Left ventricle myocardium inferior (tissue), 1 donor: ENCODE measurements at regions not wholly inside any gene's neighbourhood (a gene's known extent, or its start where the extent isn't known, plus 50 kb on each side); places are given as distances from the start of the nearest gene placed in this dataset.

ENCODE experiments used
- DNase-seq: peaks from one replicate; pipeline ENCODE4 v3.0.0-alpha.2; 2020
- H3K27ac ChIP-seq: fragments of 200-600 bp; replicated peaks from 2 replicates; pipeline ENCODE4 v1.8.0; 2021
- H3K27me3 ChIP-seq: fragments of 200-600 bp; 2 replicates; pipeline ENCODE4 v1.8.0; 2021; ENCODE audit warnings: low read depth
- H3K36me3 ChIP-seq: fragments of 200-600 bp; 2 replicates; pipeline ENCODE4 v1.8.0; 2021
- H3K4me1 ChIP-seq: fragments of 200-600 bp; 2 replicates; pipeline ENCODE4 v1.8.0; 2021
- H3K4me3 ChIP-seq: fragments of 200-600 bp; 2 replicates; pipeline ENCODE4 v1.8.0; 2021; ENCODE audit warnings: mild to moderate bottlenecking, moderate library complexity
- H3K9me3 ChIP-seq: fragments of 200-600 bp; replicated peaks from 2 replicates; pipeline ENCODE4 v1.8.0; 2021
- intact Hi-C: fragments of 100-400 bp; cut with micrococcal nuclease; formaldehyde crosslinking; loops from one replicate; pipeline ENCODE4 v1.11.0; 2022
- TF ChIP-seq, protein P1 (sequence below): fragments of 200-600 bp; IDR thresholded peaks from 2 replicates; pipeline ENCODE4 v1.8.0; 2021; ENCODE audit warnings: antibody characterized with exemption, mild to moderate bottlenecking, borderline replicate concordance
- donor health status: DM: no; HTN: yes; CAD: no; lungs with severe emphysema.

DNA sequence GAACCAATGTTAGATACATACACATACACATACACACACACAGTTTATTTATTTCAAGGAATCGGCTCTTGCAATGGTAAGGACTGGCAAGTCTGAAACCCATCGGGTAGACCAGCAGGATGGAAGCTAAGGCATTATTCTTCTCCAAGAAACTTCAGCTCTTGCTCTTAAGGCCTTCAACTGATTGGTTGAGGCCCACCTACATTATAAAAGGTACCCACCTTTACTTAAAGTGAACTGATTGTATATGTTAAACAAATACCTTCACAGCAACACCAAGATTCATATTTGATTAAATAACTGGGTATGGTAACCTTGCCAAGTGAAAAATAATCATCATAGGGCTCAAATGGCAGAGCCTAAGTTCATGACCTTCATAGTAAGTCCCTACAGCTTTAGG, 695.5 kb downstream of the BCL11B start:
- H3K4me1 ChIP-seq, result no peaks in the 10 kb centered on the region
- TF ChIP-seq, protein P1, sequence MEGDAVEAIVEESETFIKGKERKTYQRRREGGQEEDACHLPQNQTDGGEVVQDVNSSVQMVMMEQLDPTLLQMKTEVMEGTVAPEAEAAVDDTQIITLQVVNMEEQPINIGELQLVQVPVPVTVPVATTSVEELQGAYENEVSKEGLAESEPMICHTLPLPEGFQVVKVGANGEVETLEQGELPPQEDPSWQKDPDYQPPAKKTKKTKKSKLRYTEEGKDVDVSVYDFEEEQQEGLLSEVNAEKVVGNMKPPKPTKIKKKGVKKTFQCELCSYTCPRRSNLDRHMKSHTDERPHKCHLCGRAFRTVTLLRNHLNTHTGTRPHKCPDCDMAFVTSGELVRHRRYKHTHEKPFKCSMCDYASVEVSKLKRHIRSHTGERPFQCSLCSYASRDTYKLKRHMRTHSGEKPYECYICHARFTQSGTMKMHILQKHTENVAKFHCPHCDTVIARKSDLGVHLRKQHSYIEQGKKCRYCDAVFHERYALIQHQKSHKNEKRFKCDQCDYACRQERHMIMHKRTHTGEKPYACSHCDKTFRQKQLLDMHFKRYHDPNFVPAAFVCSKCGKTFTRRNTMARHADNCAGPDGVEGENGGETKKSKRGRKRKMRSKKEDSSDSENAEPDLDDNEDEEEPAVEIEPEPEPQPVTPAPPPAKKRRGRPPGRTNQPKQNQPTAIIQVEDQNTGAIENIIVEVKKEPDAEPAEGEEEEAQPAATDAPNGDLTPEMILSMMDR, result no peak
- intact Hi-C loops, result no loop called here
- H3K36me3 ChIP-seq, result no peaks in the 10 kb centered on the region
- no peak for DNase-seq
- H3K4me3 ChIP-seq, result no peak overlapping the region
- H3K27ac ChIP-seq, result no peak overlapping the region
- no peaks in the 10 kb centered on the region for H3K27me3 ChIP-seq
- peaks cover 12% of the 10 kb centered on the region for H3K9me3 ChIP-seq

- H3K4me3 ChIP-seq, result no peak overlapping the region
- no peak for DNase-seq
- no peaks in the 10 kb centered on the region for H3K36me3 ChIP-seq
- H3K9me3 ChIP-seq, result no peaks in the 10 kb centered on the region
- H3K4me1 ChIP-seq, result no peaks in the 10 kb centered on the region
- no peak overlapping the region for H3K27ac ChIP-seq
- no peaks in the 10 kb centered on the region for H3K27me3 ChIP-seq
- TF ChIP-seq, protein P1, result no peak
- intact Hi-C loops, result no loop called here
Observed at GRCh38 chr14:98578204-98578603, 693.8 kb downstream of the BCL11B start.

GRCh38 chr14:98579140-98579539, 692.9 kb downstream of the BCL11B start:
- Histone ChIP-seq H3K4me3 (no peak overlapping the region), H3K4me1 (no peaks in the 10 kb centered on the region), H3K27me3 (no peaks in the 10 kb centered on the region), H3K36me3 (no peaks in the 10 kb centered on the region), H3K27ac (no peak overlapping the region), H3K9me3 (no peaks in the 10 kb centered on the region)
- intact Hi-C loops, result no loop called here
- TF ChIP-seq, protein P1, result no peak
- DNase-seq, result no peak

- no peak overlapping the region for H3K27ac ChIP-seq
- H3K27me3 ChIP-seq, result no peaks in the 10 kb centered on the region
- intact Hi-C loops, result no loop called here
- no peaks in the 10 kb centered on the region for H3K9me3 ChIP-seq
- no peak overlapping the region for H3K4me3 ChIP-seq
- no peaks in the 10 kb centered on the region for H3K36me3 ChIP-seq
- TF ChIP-seq, protein P1, result no peak
- DNase-seq, result no peak
- H3K4me1 ChIP-seq, result no peaks in the 10 kb centered on the region
Observed at GRCh38 chr14:98580131-98580678, 691.8 kb downstream of the BCL11B start.

DNA sequence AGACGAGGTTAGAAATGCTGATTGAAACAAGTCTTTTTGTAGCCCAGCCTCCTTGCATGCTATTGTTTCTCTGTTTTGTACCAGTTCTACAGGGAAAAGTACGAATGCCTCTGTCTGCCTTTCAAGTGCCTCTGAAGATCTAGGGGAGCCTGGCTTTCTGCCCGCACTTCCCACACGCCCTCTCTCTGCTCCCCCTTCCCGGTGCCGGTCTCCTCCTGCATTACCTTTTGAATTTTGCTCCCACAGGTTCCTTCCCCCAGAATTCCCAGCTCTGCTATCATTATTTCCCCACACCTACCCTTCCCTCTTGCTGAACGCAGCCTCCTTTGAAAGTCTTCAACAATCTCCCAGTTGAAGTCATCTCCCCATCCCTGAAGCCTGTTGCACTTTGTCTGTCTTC, 689.7 kb downstream of the BCL11B start:
- H3K4me3 ChIP-seq, result no peak overlapping the region
- no peak overlapping the region for H3K27ac ChIP-seq
- DNase-seq, result no peak
- H3K4me1 ChIP-seq, result no peaks in the 10 kb centered on the region
- no peaks in the 10 kb centered on the region for H3K36me3 ChIP-seq
- TF ChIP-seq, protein P1, result no peak
- H3K9me3 ChIP-seq, result no peaks in the 10 kb centered on the region
- H3K27me3 ChIP-seq, result no peaks in the 10 kb centered on the region
- intact Hi-C loops, result no loop called here
